ENCODE measurements at regions not wholly inside any gene's neighbourhood (a gene's known extent, or its start where the extent isn't known, plus 50 kb on each side); places are given as distances from the start of the nearest gene placed in this dataset.

- Histone ChIP-seq H3K36me3 (ENCODE audit: control insufficient read depth, insufficient read depth, low read length) (no peaks in the 10 kb centered on the region), H3K4me3 (ENCODE audit: low read depth, low read length) (no peak overlapping the region), H3K27me3 (ENCODE audit: control insufficient read depth, insufficient read depth, low read length) (no peaks in the 10 kb centered on the region)
- no peak for FAIRE-seq
- no peak for TF ChIP-seq CTCF (IDR thresholded peaks at IDR 0.05; ENCODE audit: insufficient read depth, low read length, severe bottlenecking)
- DNase-seq (ENCODE audit: low read depth) = no peak
These were observed 116.3 kb upstream of the NPHP3 start for GRCh38 chr3:132838477-132838876.

- DNase-seq (ENCODE audit: low read depth) = no peak
These were observed 115.4 kb upstream of the NPHP3 start for GRCh38 chr3:132837615-132838014.

GRCh38 chr3:132834356-132834755 lies 112.1 kb upstream of the NPHP3 start:
- no peak for TF ChIP-seq CTCF (IDR thresholded peaks at IDR 0.05; ENCODE audit: insufficient read depth, low read length, severe bottlenecking)
- DNase-seq (ENCODE audit: low read depth) (no peak), FAIRE-seq (no peak)
- Histone ChIP-seq H3K27me3 (ENCODE audit: control insufficient read depth, insufficient read depth, low read length) (no peaks in the 10 kb centered on the region), H3K4me3 (ENCODE audit: low read depth, low read length) (no peak overlapping the region), H3K36me3 (ENCODE audit: control insufficient read depth, insufficient read depth, low read length) (no peaks in the 10 kb centered on the region)

More at GRCh38 chr3:132837615-132838014, 115.4 kb upstream of the NPHP3 start:
- FAIRE-seq = no peak
- TF ChIP-seq CTCF (IDR thresholded peaks at IDR 0.05; ENCODE audit: insufficient read depth, low read length, severe bottlenecking) = no peak
- Histone ChIP-seq H3K36me3 (ENCODE audit: control insufficient read depth, insufficient read depth, low read length) (no peaks in the 10 kb centered on the region), H3K4me3 (ENCODE audit: low read depth, low read length) (no peak overlapping the region), H3K27me3 (ENCODE audit: control insufficient read depth, insufficient read depth, low read length) (no peaks in the 10 kb centered on the region)

- H3K27me3 ChIP-seq (ENCODE audit: control insufficient read depth, insufficient read depth, low read length) = no peaks in the 10 kb centered on the region
- FAIRE-seq = no peak
- no peak for DNase-seq (ENCODE audit: low read depth)
- H3K4me3 ChIP-seq (ENCODE audit: low read depth, low read length) = no peak overlapping the region
- no peaks in the 10 kb centered on the region for H3K36me3 ChIP-seq (ENCODE audit: control insufficient read depth, insufficient read depth, low read length)
- TF ChIP-seq CTCF (IDR thresholded peaks at IDR 0.05; ENCODE audit: insufficient read depth, low read length, severe bottlenecking) = no peak
These were observed 106.9 kb upstream of the NPHP3 start for GRCh38 chr3:132829101-132829500.

GRCh38 chr3:132822837-132823236 lies 100.6 kb upstream of the NPHP3 start:
- TF ChIP-seq CTCF (IDR thresholded peaks at IDR 0.05; ENCODE audit: insufficient read depth, low read length, severe bottlenecking) = no peak
- Histone ChIP-seq H3K27me3 (ENCODE audit: control insufficient read depth, insufficient read depth, low read length) (no peaks in the 10 kb centered on the region), H3K36me3 (ENCODE audit: control insufficient read depth, insufficient read depth, low read length) (no peaks in the 10 kb centered on the region), H3K4me3 (ENCODE audit: low read depth, low read length) (no peak overlapping the region)
- DNase-seq (ENCODE audit: low read depth) (no peak), FAIRE-seq (no peak)

GRCh38 chr3:132822266-132822665 lies 100.1 kb upstream of the NPHP3 start:
- no peak overlapping the region for H3K4me3 ChIP-seq (ENCODE audit: low read depth, low read length)
- no peaks in the 10 kb centered on the region for H3K27me3 ChIP-seq (ENCODE audit: control insufficient read depth, insufficient read depth, low read length)
- FAIRE-seq = no peak
- no peaks in the 10 kb centered on the region for H3K36me3 ChIP-seq (ENCODE audit: control insufficient read depth, insufficient read depth, low read length)
- DNase-seq (ENCODE audit: low read depth) = no peak
- no peak for TF ChIP-seq CTCF (IDR thresholded peaks at IDR 0.05; ENCODE audit: insufficient read depth, low read length, severe bottlenecking)

Data from bronchial epithelial cell (primary cell).